Left hindlimb (tissue), 1 donor: ENCODE measurements at regions not wholly inside any gene's neighbourhood (a gene's known extent, or its start where the extent isn't known, plus 50 kb on each side); places are given as distances from the start of the nearest gene placed in this dataset.
A peak's percentile ranks its signal among the peaks of the same experiment; 100 is the strongest.

Experiments used
- DNase-seq: peaks from one replicate; pipeline ENCODE4 v3.0.0-alpha.2; 2018

- no peak for DNase-seq
These were observed 370.3 kb upstream of the ADGRL2 start for GRCh38 chr1:81430236-81430938.

- no peak for DNase-seq
These were observed 371.7 kb upstream of the ADGRL2 start for GRCh38 chr1:81428998-81429397.

GRCh38 chr1:81424816-81425215 is 375.9 kb upstream of the ADGRL2 start:
- DNase-seq: no peak

GRCh38 chr1:81424061-81424460 is 376.7 kb upstream of the ADGRL2 start:
- DNase-seq: no peak

- DNase-seq: no peak
These were observed 380.0 kb upstream of the ADGRL2 start for GRCh38 chr1:81420760-81421159.

- peak; percentile 86 for DNase-seq
These were observed 386.2 kb upstream of the ADGRL2 start for GRCh38 chr1:81414488-81415015.

GRCh38 chr1:81412954-81413353 is 387.8 kb upstream of the ADGRL2 start:
- DNase-seq: no peak

GRCh38 chr1:81410941-81411340 is 389.8 kb upstream of the ADGRL2 start:
- DNase-seq: no peak

GRCh38 chr1:81410351-81410750 is 390.4 kb upstream of the ADGRL2 start:
- no peak for DNase-seq

- no peak for DNase-seq
These were observed 390.9 kb upstream of the ADGRL2 start for GRCh38 chr1:81409780-81410274.

- no peak for DNase-seq
These were observed 391.5 kb upstream of the ADGRL2 start for GRCh38 chr1:81409262-81409661.

GRCh38 chr1:81408419-81408818 is 392.3 kb upstream of the ADGRL2 start:
- DNase-seq: no peak

GRCh38 chr1:81407000-81407821 is 393.5 kb upstream of the ADGRL2 start:
- DNase-seq: no peak

- no peak for DNase-seq
These were observed 394.3 kb upstream of the ADGRL2 start for GRCh38 chr1:81406292-81406999.

- no peak for DNase-seq
These were observed 402.7 kb upstream of the ADGRL2 start for GRCh38 chr1:81398041-81398440.

- no peak for DNase-seq
These were observed 408.1 kb upstream of the ADGRL2 start for GRCh38 chr1:81392526-81393226.

GRCh38 chr1:81391125-81391828 is 409.5 kb upstream of the ADGRL2 start:
- no peak for DNase-seq

GRCh38 chr1:81388435-81388834 is 412.3 kb upstream of the ADGRL2 start:
- DNase-seq: no peak

GRCh38 chr1:81387446-81387845 is 413.3 kb upstream of the ADGRL2 start:
- DNase-seq: no peak

- DNase-seq: no peak
These were observed 418.2 kb upstream of the ADGRL2 start for GRCh38 chr1:81382561-81382960.

- DNase-seq: no peak
These were observed 418.9 kb upstream of the ADGRL2 start for GRCh38 chr1:81381881-81382280.

- no peak for DNase-seq
These were observed 420.3 kb upstream of the ADGRL2 start for GRCh38 chr1:81380436-81380835.
